HepG2 (cell line): ENCODE measurements at regions not wholly inside any gene's neighbourhood (a gene's known extent, or its start where the extent isn't known, plus 50 kb on each side); places are given as distances from the start of the nearest gene placed in this dataset.

Experiments used
- ATAC-seq: fragments of 200-7000 bp; cut with Tn5 transposase; 3 replicates; pipeline ENCODE4 v1.9.1; 2020; ENCODE audit warnings: mild to moderate bottlenecking, moderate library complexity
- BruUV-seq: library from RNA; stranded (reverse); fragments of 400-500 nt; replicated peaks from 2 replicates; lab custom pipeline; 2021; lab: Mats Ljungman, UMichigan
- CTCF ChIA-PET: fragments of 300-600 bp; formaldehyde crosslinking; extraction: SDS; loops from one replicate; lab custom pipeline; 2021; ENCODE audit warnings: low total read pairs, inconsistent platforms, low intra/inter-chr PET ratio; lab: Yijun Ruan, JAX
- POLR2A ChIA-PET: fragments of 350-600 bp; sonication (Branson Sonifier 250); formaldehyde crosslinking; loops from one replicate; lab custom pipeline; 2020; ENCODE audit warnings: antibody characterized with exemption, inconsistent platforms; lab: Yijun Ruan, JAX
- DNase-seq: peaks from one replicate; pipeline ENCODE4 v3.0.0-alpha.2; 2015; ENCODE audit warnings: low spot score
- FAIRE-seq: peaks from 3 replicates; lab custom pipeline; 2011; peaks lifted over from hg19 to GRCh38; lab: Jason Lieb, UNC
- H2AFZ ChIP-seq: one replicate; pipeline ENCODE4 v1.6.1; 2011; ENCODE audit warnings: low read length, inconsistent platforms
- H3K27ac ChIP-seq: fragments of 300-600 bp; 3 replicates; pipeline ENCODE4 v1.8.0; 2011; ENCODE audit warnings: mixed run types, mild to moderate bottlenecking, mixed read lengths, low read length, inconsistent platforms; ENCODE audit not compliant: insufficient read depth; ENCODE audit errors: extremely low read length
- H3K27me3 ChIP-seq, 2 experiments: fragments of 200-600 bp in 1 of 2; 2 replicates in 1 of 2; 3 replicates in 1 of 2; pipeline versions ENCODE4 v1.6.0 to v1.8.0; 2011; ENCODE audit warnings: low read length in 2 of 2, mild to moderate bottlenecking in 2 of 2, moderate library complexity in 2 of 2, inconsistent platforms in 1 of 2; ENCODE audit not compliant: insufficient read depth in 2 of 2, control insufficient read depth in 1 of 2
- H3K36me3 ChIP-seq, 2 experiments: fragments of 200-600 bp in 1 of 2; replicated peaks in 1 of 2; 2 replicates in 1 of 2; 3 replicates in 1 of 2; pipeline versions ENCODE4 v1.5.1 to v1.8.0; 2011; ENCODE audit warnings: low read length in 2 of 2, inconsistent platforms in 1 of 2; ENCODE audit not compliant: insufficient read depth in 2 of 2, control insufficient read depth in 1 of 2
- H3K4me1 ChIP-seq: 2 replicates; pipeline ENCODE4 v1.5.1; 2012; ENCODE audit warnings: low read length, inconsistent platforms; ENCODE audit not compliant: insufficient read depth
- H3K4me2 ChIP-seq: 2 replicates; pipeline ENCODE4 v1.6.0; 2011; ENCODE audit warnings: low read depth, low read length, inconsistent platforms
- H3K4me3 ChIP-seq, 3 experiments: fragments of 200-600 bp in 1 of 3; sonication (generic), shearing (Covaris generic) in 1 of 3; replicated peaks in 1 of 3; 2 replicates each; pipeline ENCODE4 v1.5.1; 2011 to 2016; ENCODE audit warnings: low read length in 3 of 3, inconsistent platforms in 2 of 3, low read depth in 2 of 3, mild to moderate bottlenecking in 2 of 3, control low read depth in 1 of 3, mixed read lengths in 1 of 3; ENCODE audit not compliant: insufficient read depth in 1 of 3
- H3K79me2 ChIP-seq: one replicate; pipeline ENCODE4 v1.6.1; 2011; ENCODE audit warnings: low read length, inconsistent platforms; ENCODE audit not compliant: insufficient read depth
- H3K9ac ChIP-seq: 2 replicates; pipeline ENCODE4 v1.6.0; 2011; ENCODE audit warnings: mild to moderate bottlenecking, low read depth, low read length, inconsistent platforms; ENCODE audit not compliant: insufficient read depth
- H3K9me3 ChIP-seq: 2 replicates; pipeline ENCODE4 v1.5.1; 2012; ENCODE audit warnings: mild to moderate bottlenecking, low read length
- H4K20me1 ChIP-seq: 2 replicates; pipeline ENCODE4 v1.6.0; 2011; ENCODE audit warnings: inconsistent platforms, mild to moderate bottlenecking, low read length, moderate library complexity; ENCODE audit not compliant: insufficient read depth
- CHCHD3 ChIP-seq: sonication (generic); formaldehyde crosslinking; IDR thresholded peaks from 2 replicates; pipeline ENCODE4 v1.8.0; 2022; ENCODE audit warnings: mild to moderate bottlenecking, missing genetic modification reagents, moderate library complexity
- ERF ChIP-seq: IDR thresholded peaks from 2 replicates; pipeline ENCODE4 v1.6.1; 2018; ENCODE audit warnings: missing biosample characterization, missing genetic modification reagents
- GMEB2 ChIP-seq: IDR thresholded peaks from 2 replicates; pipeline ENCODE4 v1.6.1; 2016; ENCODE audit warnings: missing biosample characterization, missing genetic modification reagents, low read depth
- HOXA7 ChIP-seq: sonication (generic); formaldehyde crosslinking; IDR thresholded peaks from 2 replicates; pipeline ENCODE4 v1.8.1; 2022; ENCODE audit warnings: mild to moderate bottlenecking, missing genetic modification reagents, moderate library complexity
- POGZ ChIP-seq: sonication (generic); formaldehyde crosslinking; IDR thresholded peaks from 2 replicates; pipeline ENCODE4 v1.4.0; 2020; ENCODE audit warnings: mild to moderate bottlenecking, missing genetic modification reagents
- RELA ChIP-seq: sonication (generic); formaldehyde crosslinking; IDR thresholded peaks from 2 replicates; pipeline ENCODE4 v1.4.0; 2020; ENCODE audit warnings: missing genetic modification reagents
- SIN3A ChIP-seq: IDR thresholded peaks from 2 replicates; pipeline ENCODE4 v1.6.1; 2011; ENCODE audit warnings: low read depth, mild to moderate bottlenecking, control low read depth, low read length, borderline replicate concordance
- TEAD3 ChIP-seq: optimal IDR thresholded peaks from 2 replicates; pipeline ENCODE3; 2016; ENCODE audit warnings: borderline replicate concordance
- ZBTB3 ChIP-seq: sonication (generic); formaldehyde crosslinking; IDR thresholded peaks from 2 replicates; pipeline ENCODE4 v1.4.0; 2020; ENCODE audit warnings: low read depth, mild to moderate bottlenecking, moderate library complexity, missing genetic modification reagents, borderline replicate concordance
- ZMYM2 ChIP-seq: sonication (generic); formaldehyde crosslinking; IDR thresholded peaks from 2 replicates; pipeline ENCODE4 v1.8.0; 2022; ENCODE audit warnings: mild to moderate bottlenecking, missing genetic modification reagents
- ZNF260 ChIP-seq: sonication (generic); formaldehyde crosslinking; IDR thresholded peaks from 2 replicates; pipeline ENCODE4 v1.4.0; 2020; ENCODE audit warnings: missing genetic modification reagents, low read depth, mild to moderate bottlenecking, borderline replicate concordance
- ZNF605 ChIP-seq: sonication (generic); formaldehyde crosslinking; IDR thresholded peaks from 2 replicates; pipeline ENCODE4 v1.8.0; 2022; ENCODE audit warnings: mild to moderate bottlenecking, missing genetic modification reagents
- ZNF879 ChIP-seq: sonication (generic); formaldehyde crosslinking; IDR thresholded peaks from 2 replicates; pipeline ENCODE4 v1.8.1; 2023; ENCODE audit warnings: missing genetic modification reagents
- WGBS: methylation state at CpG from one replicate; pipeline ENCODE4 v1.1.6; 2017; ENCODE audit warnings: low lambda C conversion rate; 5-methylcytosine and 5-hydroxymethylcytosine counted together
- in situ Hi-C: cut with HindIII; loops from 2 replicates; pipeline ENCODE4 v1.10.0; 2017; ENCODE audit warnings: low pct_unique_long_range_greater_than_20kb; ENCODE audit not compliant: extremely low pct_ligation_motif_present
- intact Hi-C: fragments of 100-400 bp; cut with micrococcal nuclease; formaldehyde crosslinking; loops from one replicate; pipeline ENCODE4 v1.10.0; 2022; ENCODE audit not compliant: unreplicated experiment
- TF ChIP-seq, protein P1 (sequence below): sonication (generic); formaldehyde crosslinking; IDR thresholded peaks from 2 replicates; pipeline ENCODE4 v1.4.0; 2020; ENCODE audit warnings: mild to moderate bottlenecking, low read depth, missing genetic modification reagents

- ATAC-seq (no peak), DNase-seq (no peak), FAIRE-seq (no peak)
- ChIA-PET POLR2A (no interaction called here), CTCF (no interaction called here)
- Histone ChIP-seq H3K4me3 (no peak overlapping the region), H3K79me2 (no peaks in the 10 kb centered on the region), H2AFZ (no peak overlapping the region), H3K27ac (no peak overlapping the region), H3K4me1 (no peaks in the 10 kb centered on the region), H3K27me3 (no peaks in the 10 kb centered on the region), H3K9ac (no peak overlapping the region), H3K9me3 (no peaks in the 10 kb centered on the region), H3K36me3 (no peaks in the 10 kb centered on the region), H3K4me2 (no peak overlapping the region), H4K20me1 (no peaks in the 10 kb centered on the region)
- in situ Hi-C loops (no loop called here), intact Hi-C loops (no loop called here)
- BruUV-seq: no TSS peak
- no peak for TF ChIP-seq SIN3A
- no peak for TF ChIP-seq GMEB2 (CRISPR knock-in tag)
- no peak for TF ChIP-seq ERF (CRISPR knock-in tag)
- TF ChIP-seq HOXA7 (CRISPR knock-in tag): no peak
- no peak for TF ChIP-seq ZNF879 (CRISPR knock-in tag)
- no peak for TF ChIP-seq RELA
- no peak for TF ChIP-seq ZBTB3 (CRISPR knock-in tag)
- no peak for TF ChIP-seq ZNF605 (CRISPR knock-in tag)
- 3% methylated on average over 3 of the region's 3 CpGs for WGBS
Observed at GRCh38 chr5:136730426-136730825, 365.1 kb upstream of the TRPC7 start.

GRCh38 chr5:136729901-136730355 is 364.6 kb upstream of the TRPC7 start:
- Histone ChIP-seq H4K20me1 (no peaks in the 10 kb centered on the region), H3K27me3 (no peaks in the 10 kb centered on the region), H3K4me2 (no peak overlapping the region), H2AFZ (no peak overlapping the region), H3K27ac (no peak overlapping the region), H3K79me2 (no peaks in the 10 kb centered on the region), H3K4me1 (no peaks in the 10 kb centered on the region), H3K4me3 (no peak overlapping the region), H3K9ac (no peak overlapping the region), H3K9me3 (no peaks in the 10 kb centered on the region), H3K36me3 (no peaks in the 10 kb centered on the region)
- DNase-seq (no peak), ATAC-seq (no peak)
- in situ Hi-C loops: no loop called here
- BruUV-seq: no TSS peak
- WGBS: 12% methylated on average over 4 of the region's 4 CpGs
- POLR2A ChIA-PET: no interaction called here
- intact Hi-C loops: no loop called here
- TF ChIP-seq, protein P1, sequence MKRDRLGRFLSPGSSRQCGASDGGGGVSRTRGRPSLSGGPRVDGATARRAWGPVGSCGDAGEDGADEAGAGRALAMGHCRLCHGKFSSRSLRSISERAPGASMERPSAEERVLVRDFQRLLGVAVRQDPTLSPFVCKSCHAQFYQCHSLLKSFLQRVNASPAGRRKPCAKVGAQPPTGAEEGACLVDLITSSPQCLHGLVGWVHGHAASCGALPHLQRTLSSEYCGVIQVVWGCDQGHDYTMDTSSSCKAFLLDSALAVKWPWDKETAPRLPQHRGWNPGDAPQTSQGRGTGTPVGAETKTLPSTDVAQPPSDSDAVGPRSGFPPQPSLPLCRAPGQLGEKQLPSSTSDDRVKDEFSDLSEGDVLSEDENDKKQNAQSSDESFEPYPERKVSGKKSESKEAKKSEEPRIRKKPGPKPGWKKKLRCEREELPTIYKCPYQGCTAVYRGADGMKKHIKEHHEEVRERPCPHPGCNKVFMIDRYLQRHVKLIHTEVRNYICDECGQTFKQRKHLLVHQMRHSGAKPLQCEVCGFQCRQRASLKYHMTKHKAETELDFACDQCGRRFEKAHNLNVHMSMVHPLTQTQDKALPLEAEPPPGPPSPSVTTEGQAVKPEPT (CRISPR knock-in tag): no peak
- TF ChIP-seq CHCHD3 (no peak), POGZ (CRISPR knock-in tag) (no peak), ZMYM2 (CRISPR knock-in tag) (no peak), TEAD3 (no peak), ZNF260 (CRISPR knock-in tag) (no peak)
- TF ChIP-seq, all 625 proteins: peak for 0
- CTCF ChIA-PET: no interaction called here
- FAIRE-seq: no peak
